ENCODE measurements at regions not wholly inside any gene's neighbourhood (a gene's known extent, or its start where the extent isn't known, plus 50 kb on each side); places are given as distances from the start of the nearest gene placed in this dataset.

GRCh38 chr14:54314365-54315104, 82.3 kb upstream of the CDKN3 start:
- Histone ChIP-seq H3K9ac (ENCODE audit: low read length) (peak overlapping the region; percentile 26), H3K79me1 (ENCODE audit: low read length) (no peaks in the 10 kb centered on the region), H2BK15ac (replicated peaks; ENCODE audit: low read depth) (peak overlapping the region; percentile 39), H3K18ac (ENCODE audit: low read length) (peak overlapping the region; percentile 78), H3K4me2 (ENCODE audit: low read length) (no peak overlapping the region), H2BK120ac (ENCODE audit: low read depth, low read length) (peak overlapping the region; percentile 69), H3K56ac (ENCODE audit: low read length) (peak overlapping the region; percentile 73), H3K79me2 (ENCODE audit: control insufficient read depth, insufficient read depth, low read length) (no peaks in the 10 kb centered on the region), H2AK5ac (ENCODE audit: low read length) (peak overlapping the region; percentile 12), H4K8ac (ENCODE audit: low read depth, low read length) (no peak overlapping the region), H3K4ac (ENCODE audit: low read depth, low read length) (no peak overlapping the region), H3K4me1 (ENCODE audit: control insufficient read depth, low read depth, low read length) (peaks cover 25% of the 10 kb centered on the region), H3K27ac (ENCODE audit: low read depth, low read length) (peak overlapping the region; percentile 17), H3K36me3 (ENCODE audit: control insufficient read depth, insufficient read depth, low read length) (no peaks in the 10 kb centered on the region), H3K27me3 (ENCODE audit: insufficient read depth, low read length, poor library complexity) (no peaks in the 10 kb centered on the region), H3K4me3 (ENCODE audit: low read length) (no peak overlapping the region), H3K23ac (ENCODE audit: low read length) (no peak overlapping the region), H2BK5ac (ENCODE audit: low read length) (peak overlapping the region; percentile 79), H4K5ac (ENCODE audit: low read length) (no peak overlapping the region)
- no CpG with 5 or more reads among the region's 11 CpGs for WGBS (ENCODE audit: extremely low coverage, insufficient coverage, low lambda C conversion rate)
- peak; percentile 65 for DNase-seq

GRCh38 chr14:54316652-54317051, 80.2 kb upstream of the CDKN3 start:
- H2BK5ac ChIP-seq (ENCODE audit: low read length), result no peak overlapping the region
- no peak overlapping the region for H3K4me2 ChIP-seq (ENCODE audit: low read length)
- H3K79me1 ChIP-seq (ENCODE audit: low read length), result no peaks in the 10 kb centered on the region
- H3K27ac ChIP-seq (ENCODE audit: low read depth, low read length), result no peak overlapping the region
- no peak overlapping the region for H3K56ac ChIP-seq (ENCODE audit: low read length)
- WGBS (ENCODE audit: extremely low coverage, insufficient coverage, low lambda C conversion rate), result no CpG with 5 or more reads among the region's 10 CpGs
- no peak overlapping the region for H2BK120ac ChIP-seq (ENCODE audit: low read depth, low read length)
- no peaks in the 10 kb centered on the region for H3K36me3 ChIP-seq (ENCODE audit: control insufficient read depth, insufficient read depth, low read length)
- peaks cover 12% of the 10 kb centered on the region for H3K4me1 ChIP-seq (ENCODE audit: control insufficient read depth, low read depth, low read length)
- H3K4ac ChIP-seq (ENCODE audit: low read depth, low read length), result no peak overlapping the region
- H3K18ac ChIP-seq (ENCODE audit: low read length), result no peak overlapping the region
- H4K8ac ChIP-seq (ENCODE audit: low read depth, low read length), result no peak overlapping the region
- H4K5ac ChIP-seq (ENCODE audit: low read length), result no peak overlapping the region
- H2BK15ac ChIP-seq (replicated peaks; ENCODE audit: low read depth), result no peak overlapping the region
- DNase-seq, result peak; percentile 50
- H2AK5ac ChIP-seq (ENCODE audit: low read length), result no peak overlapping the region
- H3K4me3 ChIP-seq (ENCODE audit: low read length), result no peak overlapping the region
- H3K27me3 ChIP-seq (ENCODE audit: insufficient read depth, low read length, poor library complexity), result no peaks in the 10 kb centered on the region
- no peaks in the 10 kb centered on the region for H3K79me2 ChIP-seq (ENCODE audit: control insufficient read depth, insufficient read depth, low read length)
- no peak overlapping the region for H3K9ac ChIP-seq (ENCODE audit: low read length)
- H3K23ac ChIP-seq (ENCODE audit: low read length), result no peak overlapping the region

- no peaks in the 10 kb centered on the region for H3K27me3 ChIP-seq (ENCODE audit: insufficient read depth, low read length, poor library complexity)
Measured at GRCh38 chr14:54317391-54317790, 79.4 kb upstream of the CDKN3 start.

GRCh38 chr14:54322246-54322645, 74.6 kb upstream of the CDKN3 start:
- Histone ChIP-seq H2BK5ac (ENCODE audit: low read length) (no peak overlapping the region), H3K4me1 (ENCODE audit: control insufficient read depth, low read depth, low read length) (no peaks in the 10 kb centered on the region), H3K27me3 (ENCODE audit: insufficient read depth, low read length, poor library complexity) (no peaks in the 10 kb centered on the region), H2AK5ac (ENCODE audit: low read length) (no peak overlapping the region), H2BK15ac (replicated peaks; ENCODE audit: low read depth) (no peak overlapping the region), H4K8ac (ENCODE audit: low read depth, low read length) (no peak overlapping the region), H3K18ac (ENCODE audit: low read length) (no peak overlapping the region), H4K5ac (ENCODE audit: low read length) (no peak overlapping the region), H3K4me2 (ENCODE audit: low read length) (no peak overlapping the region), H3K79me2 (ENCODE audit: control insufficient read depth, insufficient read depth, low read length) (no peaks in the 10 kb centered on the region), H3K23ac (ENCODE audit: low read length) (no peak overlapping the region), H3K79me1 (ENCODE audit: low read length) (no peaks in the 10 kb centered on the region), H3K9ac (ENCODE audit: low read length) (no peak overlapping the region), H3K56ac (ENCODE audit: low read length) (no peak overlapping the region), H3K36me3 (ENCODE audit: control insufficient read depth, insufficient read depth, low read length) (no peaks in the 10 kb centered on the region), H3K4me3 (ENCODE audit: low read length) (no peak overlapping the region), H3K27ac (ENCODE audit: low read depth, low read length) (no peak overlapping the region), H2BK120ac (ENCODE audit: low read depth, low read length) (no peak overlapping the region), H3K4ac (ENCODE audit: low read depth, low read length) (no peak overlapping the region)
- no peak for DNase-seq
- WGBS (ENCODE audit: extremely low coverage, insufficient coverage, low lambda C conversion rate), result no CpG with 5 or more reads among the region's 7 CpGs

More at GRCh38 chr14:54317391-54317790, 79.4 kb upstream of the CDKN3 start:
- H3K23ac ChIP-seq (ENCODE audit: low read length), result no peak overlapping the region
- H3K79me1 ChIP-seq (ENCODE audit: low read length), result no peaks in the 10 kb centered on the region
- H4K5ac ChIP-seq (ENCODE audit: low read length), result no peak overlapping the region
- H3K4me1 ChIP-seq (ENCODE audit: control insufficient read depth, low read depth, low read length), result peaks cover 9% of the 10 kb centered on the region
- peak overlapping the region; percentile 76 for H3K18ac ChIP-seq (ENCODE audit: low read length)
- DNase-seq, result no peak
- peak overlapping the region; percentile 63 for H3K56ac ChIP-seq (ENCODE audit: low read length)
- no peak overlapping the region for H4K8ac ChIP-seq (ENCODE audit: low read depth, low read length)
- no CpG with 5 or more reads among the region's 4 CpGs for WGBS (ENCODE audit: extremely low coverage, insufficient coverage, low lambda C conversion rate)
- H3K79me2 ChIP-seq (ENCODE audit: control insufficient read depth, insufficient read depth, low read length), result no peaks in the 10 kb centered on the region
- no peak overlapping the region for H3K4ac ChIP-seq (ENCODE audit: low read depth, low read length)
- no peak overlapping the region for H2BK120ac ChIP-seq (ENCODE audit: low read depth, low read length)
- no peak overlapping the region for H3K4me2 ChIP-seq (ENCODE audit: low read length)
- no peak overlapping the region for H3K9ac ChIP-seq (ENCODE audit: low read length)
- H2BK15ac ChIP-seq (replicated peaks; ENCODE audit: low read depth), result no peak overlapping the region
- no peaks in the 10 kb centered on the region for H3K36me3 ChIP-seq (ENCODE audit: control insufficient read depth, insufficient read depth, low read length)
- H3K4me3 ChIP-seq (ENCODE audit: low read length), result no peak overlapping the region
- H2AK5ac ChIP-seq (ENCODE audit: low read length), result no peak overlapping the region
- no peak overlapping the region for H3K27ac ChIP-seq (ENCODE audit: low read depth, low read length)
- H2BK5ac ChIP-seq (ENCODE audit: low read length), result peak overlapping the region; percentile 49

- no peaks in the 10 kb centered on the region for H3K79me2 ChIP-seq (ENCODE audit: control insufficient read depth, insufficient read depth, low read length)
- H2BK120ac ChIP-seq (ENCODE audit: low read depth, low read length), result no peak overlapping the region
- no peak overlapping the region for H3K18ac ChIP-seq (ENCODE audit: low read length)
- H3K36me3 ChIP-seq (ENCODE audit: control insufficient read depth, insufficient read depth, low read length), result no peaks in the 10 kb centered on the region
- H3K56ac ChIP-seq (ENCODE audit: low read length), result peak overlapping the region; percentile 17
- H3K9ac ChIP-seq (ENCODE audit: low read length), result no peak overlapping the region
- H3K4me1 ChIP-seq (ENCODE audit: control insufficient read depth, low read depth, low read length), result no peaks in the 10 kb centered on the region
- DNase-seq, result no peak
- no peak overlapping the region for H3K4me2 ChIP-seq (ENCODE audit: low read length)
- no peak overlapping the region for H2BK5ac ChIP-seq (ENCODE audit: low read length)
- no peaks in the 10 kb centered on the region for H3K79me1 ChIP-seq (ENCODE audit: low read length)
- H4K8ac ChIP-seq (ENCODE audit: low read depth, low read length), result no peak overlapping the region
- no peak overlapping the region for H2AK5ac ChIP-seq (ENCODE audit: low read length)
- H3K27me3 ChIP-seq (ENCODE audit: insufficient read depth, low read length, poor library complexity), result no peaks in the 10 kb centered on the region
- no peak overlapping the region for H2BK15ac ChIP-seq (replicated peaks; ENCODE audit: low read depth)
- no peak overlapping the region for H4K5ac ChIP-seq (ENCODE audit: low read length)
- H3K4me3 ChIP-seq (ENCODE audit: low read length), result no peak overlapping the region
- no peak overlapping the region for H3K23ac ChIP-seq (ENCODE audit: low read length)
- H3K4ac ChIP-seq (ENCODE audit: low read depth, low read length), result no peak overlapping the region
- no CpG with 5 or more reads among the region's 5 CpGs for WGBS (ENCODE audit: extremely low coverage, insufficient coverage, low lambda C conversion rate)
- no peak overlapping the region for H3K27ac ChIP-seq (ENCODE audit: low read depth, low read length)
Measured at GRCh38 chr14:54322701-54323337, 74.0 kb upstream of the CDKN3 start.
